DOHH2 (cell line): ENCODE measurements at regions not wholly inside any gene's neighbourhood (a gene's known extent, or its start where the extent isn't known, plus 50 kb on each side); places are given as distances from the start of the nearest gene placed in this dataset.

Experiments
- EZH2phosphoT487 ChIP-seq: fragments of 200-600 bp; sonication (generic); IDR thresholded peaks from 2 replicates; pipeline ENCODE4 v1.6.1; 2017; ENCODE audit warnings: borderline replicate concordance, mild to moderate bottlenecking, antibody characterized with exemption, low read length, moderate library complexity, mixed read lengths
- TF ChIP-seq, protein P1 (sequence below): fragments of 200-600 bp; sonication (generic); IDR thresholded peaks from one replicate; pipeline ENCODE4 v1.5.1; 2014; ENCODE audit warnings: antibody characterized with exemption, mild to moderate bottlenecking, low read depth, low read length; ENCODE audit not compliant: poor library complexity, severe bottlenecking

DNA sequence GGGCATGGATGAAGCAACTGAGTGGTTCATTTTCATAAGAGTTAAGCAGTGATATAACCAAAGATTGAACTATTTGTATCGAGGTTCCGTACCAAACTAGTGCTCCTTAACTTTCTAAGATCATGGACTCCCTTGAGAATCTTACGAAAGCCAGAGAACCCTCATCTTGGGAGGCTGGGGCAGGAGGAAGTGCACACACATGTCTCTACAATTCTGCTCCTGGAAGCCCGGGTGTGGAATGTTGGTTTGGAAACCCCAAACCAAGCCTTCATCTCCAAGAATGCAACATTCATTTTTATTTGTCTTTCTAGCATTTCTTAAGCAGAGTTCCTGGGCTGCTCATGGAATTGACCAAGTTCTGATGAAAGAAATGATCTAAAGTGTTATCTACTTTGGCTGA is 215.0 kb upstream of the PRNP start:
- TF ChIP-seq, protein P1, sequence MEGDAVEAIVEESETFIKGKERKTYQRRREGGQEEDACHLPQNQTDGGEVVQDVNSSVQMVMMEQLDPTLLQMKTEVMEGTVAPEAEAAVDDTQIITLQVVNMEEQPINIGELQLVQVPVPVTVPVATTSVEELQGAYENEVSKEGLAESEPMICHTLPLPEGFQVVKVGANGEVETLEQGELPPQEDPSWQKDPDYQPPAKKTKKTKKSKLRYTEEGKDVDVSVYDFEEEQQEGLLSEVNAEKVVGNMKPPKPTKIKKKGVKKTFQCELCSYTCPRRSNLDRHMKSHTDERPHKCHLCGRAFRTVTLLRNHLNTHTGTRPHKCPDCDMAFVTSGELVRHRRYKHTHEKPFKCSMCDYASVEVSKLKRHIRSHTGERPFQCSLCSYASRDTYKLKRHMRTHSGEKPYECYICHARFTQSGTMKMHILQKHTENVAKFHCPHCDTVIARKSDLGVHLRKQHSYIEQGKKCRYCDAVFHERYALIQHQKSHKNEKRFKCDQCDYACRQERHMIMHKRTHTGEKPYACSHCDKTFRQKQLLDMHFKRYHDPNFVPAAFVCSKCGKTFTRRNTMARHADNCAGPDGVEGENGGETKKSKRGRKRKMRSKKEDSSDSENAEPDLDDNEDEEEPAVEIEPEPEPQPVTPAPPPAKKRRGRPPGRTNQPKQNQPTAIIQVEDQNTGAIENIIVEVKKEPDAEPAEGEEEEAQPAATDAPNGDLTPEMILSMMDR, result no peak
- no peak for TF ChIP-seq EZH2phosphoT487
